T-helper 2 cell treated with Interferon-gamma antibody and Interleukin-4, amounts not matched to agents 5 μg/mL and 100 μg/mL, for 36 hours (primary cell): ENCODE measurements at regions not wholly inside any gene's neighbourhood (a gene's known extent, or its start where the extent isn't known, plus 50 kb on each side); places are given as distances from the start of the nearest gene placed in this dataset.

Experiments used
- DNase-seq: peaks from one replicate; pipeline ENCODE4 v3.0.0; 2021; ENCODE audit warnings: low spot score
- H3K27ac Mint-ChIP-seq: one replicate; pipeline ENCODE4 v1.8.0; 2021; ENCODE audit warnings: mild to moderate bottlenecking, mixed read lengths
- H3K27me3 Mint-ChIP-seq: one replicate; pipeline ENCODE4 v1.8.0; 2021; ENCODE audit warnings: low read depth, mixed read lengths
- H3K36me3 Mint-ChIP-seq: one replicate; pipeline ENCODE4 v1.8.0; 2021; ENCODE audit warnings: low read depth, mixed read lengths
- H3K4me1 Mint-ChIP-seq: one replicate; pipeline ENCODE4 v1.8.0; 2021; ENCODE audit warnings: low read depth, mixed read lengths
- H3K4me3 Mint-ChIP-seq: one replicate; pipeline ENCODE4 v1.8.0; 2022; ENCODE audit warnings: mild to moderate bottlenecking, moderate library complexity, mixed read lengths
- H3K9me3 Mint-ChIP-seq: one replicate; pipeline ENCODE4 v1.8.0; 2021; ENCODE audit warnings: mixed read lengths

GRCh38 chr17:70859829-70860228 is 690.5 kb downstream of the KCNJ2 start:
- peaks cover 39% of the 10 kb centered on the region for H3K9me3 Mint-ChIP-seq
- DNase-seq = no peak
- no peak overlapping the region for H3K27ac Mint-ChIP-seq
- H3K36me3 Mint-ChIP-seq = no peaks in the 10 kb centered on the region
- H3K4me3 Mint-ChIP-seq = no peak overlapping the region
- H3K4me1 Mint-ChIP-seq = no peaks in the 10 kb centered on the region
- no peaks in the 10 kb centered on the region for H3K27me3 Mint-ChIP-seq

- Mint-ChIP-seq H3K9me3 (peaks cover 34% of the 10 kb centered on the region), H3K4me1 (no peaks in the 10 kb centered on the region), H3K36me3 (no peaks in the 10 kb centered on the region), H3K4me3 (no peak overlapping the region), H3K27ac (no peak overlapping the region), H3K27me3 (no peaks in the 10 kb centered on the region)
- DNase-seq = no peak
Measured at GRCh38 chr17:70862295-70862694, 693.0 kb downstream of the KCNJ2 start.

GRCh38 chr17:70863436-70864248 is 694.3 kb downstream of the KCNJ2 start:
- DNase-seq = no peak
- no peak overlapping the region for H3K27ac Mint-ChIP-seq
- no peak overlapping the region for H3K4me3 Mint-ChIP-seq
- peaks cover 29% of the 10 kb centered on the region for H3K9me3 Mint-ChIP-seq
- no peaks in the 10 kb centered on the region for H3K27me3 Mint-ChIP-seq
- H3K36me3 Mint-ChIP-seq = no peaks in the 10 kb centered on the region
- H3K4me1 Mint-ChIP-seq = no peaks in the 10 kb centered on the region

- no peak for DNase-seq
- H3K4me3 Mint-ChIP-seq = no peak overlapping the region
- peaks cover 18% of the 10 kb centered on the region for H3K9me3 Mint-ChIP-seq
Measured at GRCh38 chr17:70865993-70866804, 696.9 kb downstream of the KCNJ2 start.

GRCh38 chr17:70868149-70868548 is 698.8 kb downstream of the KCNJ2 start:
- Mint-ChIP-seq H3K4me1 (no peaks in the 10 kb centered on the region), H3K27me3 (no peaks in the 10 kb centered on the region), H3K27ac (no peak overlapping the region), H3K36me3 (no peaks in the 10 kb centered on the region), H3K9me3 (peaks cover 16% of the 10 kb centered on the region), H3K4me3 (no peak overlapping the region)
- DNase-seq = no peak

More at GRCh38 chr17:70865993-70866804, 696.9 kb downstream of the KCNJ2 start:
- no peaks in the 10 kb centered on the region for H3K27me3 Mint-ChIP-seq
- H3K36me3 Mint-ChIP-seq = no peaks in the 10 kb centered on the region
- H3K27ac Mint-ChIP-seq = no peak overlapping the region
- no peaks in the 10 kb centered on the region for H3K4me1 Mint-ChIP-seq

- H3K27me3 Mint-ChIP-seq = no peaks in the 10 kb centered on the region
- no peak overlapping the region for H3K4me3 Mint-ChIP-seq
Measured at GRCh38 chr17:70869402-70870085, 700.2 kb downstream of the KCNJ2 start.

GRCh38 chr17:70871180-70871818 is 702.0 kb downstream of the KCNJ2 start:
- H3K4me3 Mint-ChIP-seq = no peak overlapping the region
- peaks cover 11% of the 10 kb centered on the region for H3K9me3 Mint-ChIP-seq
- no peaks in the 10 kb centered on the region for H3K36me3 Mint-ChIP-seq
- H3K4me1 Mint-ChIP-seq = no peaks in the 10 kb centered on the region
- H3K27ac Mint-ChIP-seq = no peak overlapping the region
- H3K27me3 Mint-ChIP-seq = no peaks in the 10 kb centered on the region
- no peak for DNase-seq

More at GRCh38 chr17:70869402-70870085, 700.2 kb downstream of the KCNJ2 start:
- H3K36me3 Mint-ChIP-seq = no peaks in the 10 kb centered on the region
- no peak overlapping the region for H3K27ac Mint-ChIP-seq
- peaks cover 10% of the 10 kb centered on the region for H3K9me3 Mint-ChIP-seq
- H3K4me1 Mint-ChIP-seq = no peaks in the 10 kb centered on the region
- DNase-seq = no peak

GRCh38 chr17:70872103-70872502 is 702.8 kb downstream of the KCNJ2 start:
- DNase-seq = no peak
- no peaks in the 10 kb centered on the region for H3K27me3 Mint-ChIP-seq
- peaks cover 13% of the 10 kb centered on the region for H3K9me3 Mint-ChIP-seq

GRCh38 chr17:70875729-70876310 is 706.5 kb downstream of the KCNJ2 start:
- H3K4me3 Mint-ChIP-seq = no peak overlapping the region
- H3K27me3 Mint-ChIP-seq = no peaks in the 10 kb centered on the region
- H3K4me1 Mint-ChIP-seq = no peaks in the 10 kb centered on the region
- no peaks in the 10 kb centered on the region for H3K36me3 Mint-ChIP-seq
- no peak overlapping the region for H3K27ac Mint-ChIP-seq
- H3K9me3 Mint-ChIP-seq = peaks cover 21% of the 10 kb centered on the region
- no peak for DNase-seq

More at GRCh38 chr17:70872103-70872502, 702.8 kb downstream of the KCNJ2 start:
- no peak overlapping the region for H3K27ac Mint-ChIP-seq
- H3K4me3 Mint-ChIP-seq = no peak overlapping the region
- H3K4me1 Mint-ChIP-seq = no peaks in the 10 kb centered on the region
- no peaks in the 10 kb centered on the region for H3K36me3 Mint-ChIP-seq

GRCh38 chr17:70878879-70879278 is 709.5 kb downstream of the KCNJ2 start:
- Mint-ChIP-seq H3K4me1 (no peaks in the 10 kb centered on the region), H3K9me3 (peaks cover 26% of the 10 kb centered on the region)
- DNase-seq = no peak

GRCh38 chr17:70879401-70879800 is 710.1 kb downstream of the KCNJ2 start:
- Mint-ChIP-seq H3K9me3 (peaks cover 26% of the 10 kb centered on the region), H3K27ac (no peak overlapping the region), H3K4me3 (no peak overlapping the region), H3K27me3 (no peaks in the 10 kb centered on the region), H3K36me3 (no peaks in the 10 kb centered on the region), H3K4me1 (no peaks in the 10 kb centered on the region)
- DNase-seq = no peak

More at GRCh38 chr17:70878879-70879278, 709.5 kb downstream of the KCNJ2 start:
- H3K27ac Mint-ChIP-seq = no peak overlapping the region
- no peak overlapping the region for H3K4me3 Mint-ChIP-seq
- no peaks in the 10 kb centered on the region for H3K36me3 Mint-ChIP-seq
- H3K27me3 Mint-ChIP-seq = no peaks in the 10 kb centered on the region

GRCh38 chr17:70881093-70881492 is 711.8 kb downstream of the KCNJ2 start:
- no peak for DNase-seq
- Mint-ChIP-seq H3K27me3 (no peaks in the 10 kb centered on the region), H3K4me3 (no peak overlapping the region), H3K9me3 (peaks cover 29% of the 10 kb centered on the region), H3K27ac (no peak overlapping the region), H3K36me3 (no peaks in the 10 kb centered on the region), H3K4me1 (no peaks in the 10 kb centered on the region)

- H3K27ac Mint-ChIP-seq = no peak overlapping the region
- no peaks in the 10 kb centered on the region for H3K36me3 Mint-ChIP-seq
- no peak overlapping the region for H3K4me3 Mint-ChIP-seq
- DNase-seq = no peak
- peaks cover 29% of the 10 kb centered on the region for H3K9me3 Mint-ChIP-seq
- no peaks in the 10 kb centered on the region for H3K4me1 Mint-ChIP-seq
- H3K27me3 Mint-ChIP-seq = no peaks in the 10 kb centered on the region
Measured at GRCh38 chr17:70882504-70882903, 713.2 kb downstream of the KCNJ2 start.
